SH-SY5Y (cell line): ENCODE measurements at regions not wholly inside any gene's neighbourhood (a gene's known extent, or its start where the extent isn't known, plus 50 kb on each side); places are given as distances from the start of the nearest gene placed in this dataset.

Source experiments
- GATA2 ChIP-seq: IDR thresholded peaks from 2 replicates; pipeline ENCODE4 v1.6.1; 2011; ENCODE audit warnings: mild to moderate bottlenecking, low read depth, low read length
- GATA3 ChIP-seq: IDR thresholded peaks from 2 replicates; pipeline ENCODE4 v1.6.1; 2011; ENCODE audit warnings: low read depth, mild to moderate bottlenecking, low read length, moderate library complexity

DNA sequence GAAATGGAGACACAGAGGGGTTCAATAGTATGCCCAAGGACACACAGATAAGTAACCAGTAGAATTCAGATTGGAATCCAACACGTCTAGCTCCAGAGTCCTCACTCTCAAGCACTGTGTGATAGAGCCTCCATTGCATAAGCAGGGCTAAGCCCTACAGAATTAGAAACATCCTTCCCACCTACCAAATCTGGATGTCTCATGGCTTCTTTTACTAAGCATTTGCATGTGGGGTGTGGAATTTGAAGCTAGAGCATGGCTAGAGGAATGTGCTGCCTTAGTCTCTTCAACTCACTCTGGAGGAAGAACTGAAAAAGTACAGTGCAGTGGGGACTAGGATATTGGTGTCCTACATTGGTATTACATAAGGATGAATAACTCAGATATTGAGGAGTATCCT is 119.4 kb downstream of the MFAP3L start:
- TF ChIP-seq GATA2 (no peak), GATA3 (no peak)
